ENCODE measurements at regions not wholly inside any gene's neighbourhood (a gene's known extent, or its start where the extent isn't known, plus 50 kb on each side); places are given as distances from the start of the nearest gene placed in this dataset.

- H3K9me3 ChIP-seq (ENCODE audit: control insufficient read depth, insufficient read depth, low read length): no peaks in the 10 kb centered on the region
- peaks cover 51% of the 10 kb centered on the region for H3K4me1 ChIP-seq (ENCODE audit: control insufficient read depth, low read length)
- no peaks in the 10 kb centered on the region for H3K27me3 ChIP-seq (ENCODE audit: control insufficient read depth, low read length)
- H4K20me1 ChIP-seq (ENCODE audit: control insufficient read depth, insufficient read depth, low read depth, low read length): peaks cover 28% of the 10 kb centered on the region
- H3K36me3 ChIP-seq (ENCODE audit: control insufficient read depth, low read length): peaks cover 4% of the 10 kb centered on the region; the same call in 1 of the 2 replicates
- H3K27ac ChIP-seq (ENCODE audit: low read depth, low read length): peak overlapping the region; percentile 57
- H3K4me3 ChIP-seq (ENCODE audit: low read length): peak overlapping the region; percentile 95
- peaks cover 53% of the 10 kb centered on the region for H3K79me2 ChIP-seq (ENCODE audit: control insufficient read depth, low read length)
- TF ChIP-seq, protein P1, sequence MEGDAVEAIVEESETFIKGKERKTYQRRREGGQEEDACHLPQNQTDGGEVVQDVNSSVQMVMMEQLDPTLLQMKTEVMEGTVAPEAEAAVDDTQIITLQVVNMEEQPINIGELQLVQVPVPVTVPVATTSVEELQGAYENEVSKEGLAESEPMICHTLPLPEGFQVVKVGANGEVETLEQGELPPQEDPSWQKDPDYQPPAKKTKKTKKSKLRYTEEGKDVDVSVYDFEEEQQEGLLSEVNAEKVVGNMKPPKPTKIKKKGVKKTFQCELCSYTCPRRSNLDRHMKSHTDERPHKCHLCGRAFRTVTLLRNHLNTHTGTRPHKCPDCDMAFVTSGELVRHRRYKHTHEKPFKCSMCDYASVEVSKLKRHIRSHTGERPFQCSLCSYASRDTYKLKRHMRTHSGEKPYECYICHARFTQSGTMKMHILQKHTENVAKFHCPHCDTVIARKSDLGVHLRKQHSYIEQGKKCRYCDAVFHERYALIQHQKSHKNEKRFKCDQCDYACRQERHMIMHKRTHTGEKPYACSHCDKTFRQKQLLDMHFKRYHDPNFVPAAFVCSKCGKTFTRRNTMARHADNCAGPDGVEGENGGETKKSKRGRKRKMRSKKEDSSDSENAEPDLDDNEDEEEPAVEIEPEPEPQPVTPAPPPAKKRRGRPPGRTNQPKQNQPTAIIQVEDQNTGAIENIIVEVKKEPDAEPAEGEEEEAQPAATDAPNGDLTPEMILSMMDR (IDR thresholded peaks at IDR 0.05; ENCODE audit: low read depth, low read length, poor library complexity, severe bottlenecking): no peak
- no peak for TF ChIP-seq EZH2phosphoT487 (IDR thresholded peaks at IDR 0.05; ENCODE audit: borderline replicate concordance, low read length)
- peak overlapping the region; percentile 94 for H3K4me2 ChIP-seq (ENCODE audit: low read length)
- H3F3A ChIP-seq (ENCODE audit: control insufficient read depth, insufficient read depth): no peaks in the 10 kb centered on the region
- H3K9me2 ChIP-seq (replicated peaks; ENCODE audit: control insufficient read depth, low read length): no peaks in the 10 kb centered on the region
Observed at GRCh38 chr2:134120406-134120732, 133.5 kb upstream of the MGAT5 start.

DNA sequence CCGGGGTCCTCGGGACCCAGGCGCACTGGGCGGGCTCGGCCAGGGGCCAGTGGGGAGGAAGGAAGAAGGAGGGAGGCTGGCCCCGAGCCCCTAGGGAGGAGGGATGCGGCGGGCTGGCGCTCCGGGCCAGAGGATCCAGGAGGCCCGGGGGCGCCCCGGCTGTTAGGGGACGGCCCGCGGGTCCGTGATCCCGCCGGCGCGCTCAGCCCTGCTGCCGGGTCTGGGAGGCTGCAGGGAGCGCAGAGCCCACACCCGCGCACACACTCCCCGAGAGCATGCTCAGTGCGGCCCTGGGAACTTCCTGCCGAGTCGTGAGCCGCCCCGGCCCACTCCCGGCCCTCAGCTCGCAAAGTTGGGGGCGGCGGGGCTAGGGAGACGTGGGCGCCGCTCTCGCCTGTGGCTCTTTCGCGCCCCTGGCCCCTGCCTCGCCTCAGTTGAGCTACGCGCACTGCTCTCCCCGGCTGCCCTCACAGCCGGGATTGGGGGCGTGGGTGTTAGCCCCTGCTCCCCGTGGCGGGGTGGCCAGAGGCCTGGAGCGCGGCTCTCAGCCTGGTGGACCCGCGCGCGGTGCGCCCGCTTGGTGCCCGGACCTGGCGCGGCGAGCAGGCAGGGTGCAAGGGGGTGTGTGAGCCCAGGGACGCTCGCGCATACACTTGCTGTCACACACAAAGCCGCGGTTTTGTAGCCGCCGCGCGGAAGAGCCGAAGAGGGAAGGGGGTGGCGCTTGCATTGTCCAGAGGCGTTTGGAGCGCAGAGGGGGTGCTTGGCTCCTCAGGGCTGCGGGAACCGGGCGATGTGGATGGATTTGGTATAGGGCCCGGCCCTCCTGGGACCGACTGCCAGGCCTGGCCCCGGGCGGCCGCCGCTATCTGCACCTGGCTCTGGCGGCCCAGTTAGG is 132.9 kb upstream of the MGAT5 start:
- TF ChIP-seq, protein P1 (IDR thresholded peaks at IDR 0.05; ENCODE audit: low read depth, low read length, poor library complexity, severe bottlenecking): no peak
- TF ChIP-seq EZH2phosphoT487 (IDR thresholded peaks at IDR 0.05; ENCODE audit: borderline replicate concordance, low read length): no peak

GRCh38 chr2:134122610-134123009 is 131.3 kb upstream of the MGAT5 start:
- Histone ChIP-seq H3K4me3 (ENCODE audit: low read length) (no peak overlapping the region), H3K9me2 (replicated peaks; ENCODE audit: control insufficient read depth, low read length) (no peaks in the 10 kb centered on the region), H3F3A (ENCODE audit: control insufficient read depth, insufficient read depth) (no peaks in the 10 kb centered on the region), H3K27me3 (ENCODE audit: control insufficient read depth, low read length) (no peaks in the 10 kb centered on the region), H3K36me3 (ENCODE audit: control insufficient read depth, low read length) (peaks cover 8% of the 10 kb centered on the region; the same call in 1 of the 2 replicates), H3K9me3 (ENCODE audit: control insufficient read depth, insufficient read depth, low read length) (no peaks in the 10 kb centered on the region), H3K4me2 (ENCODE audit: low read length) (peak overlapping the region; percentile 44; the same call in 1 of the 2 replicates), H4K20me1 (ENCODE audit: control insufficient read depth, insufficient read depth, low read depth, low read length) (peaks cover 30% of the 10 kb centered on the region), H3K27ac (ENCODE audit: low read depth, low read length) (no peak overlapping the region), H3K79me2 (ENCODE audit: control insufficient read depth, low read length) (peaks cover 75% of the 10 kb centered on the region), H3K4me1 (ENCODE audit: control insufficient read depth, low read length) (peaks cover 68% of the 10 kb centered on the region)
- TF ChIP-seq, protein P1 (IDR thresholded peaks at IDR 0.05; ENCODE audit: low read depth, low read length, poor library complexity, severe bottlenecking): no peak
- TF ChIP-seq EZH2phosphoT487 (IDR thresholded peaks at IDR 0.05; ENCODE audit: borderline replicate concordance, low read length): no peak

More for the DNA sequence above, 132.9 kb upstream of the MGAT5 start:
- H3K9me3 ChIP-seq (ENCODE audit: control insufficient read depth, insufficient read depth, low read length): no peaks in the 10 kb centered on the region
- H3K79me2 ChIP-seq (ENCODE audit: control insufficient read depth, low read length): peaks cover 59% of the 10 kb centered on the region
- no peaks in the 10 kb centered on the region for H3K27me3 ChIP-seq (ENCODE audit: control insufficient read depth, low read length)
- peak overlapping the region; percentile 94 for H3K4me2 ChIP-seq (ENCODE audit: low read length)
- peak overlapping the region; percentile 95 for H3K4me3 ChIP-seq (ENCODE audit: low read length)
- H3K27ac ChIP-seq (ENCODE audit: low read depth, low read length): peak overlapping the region; percentile 57
- H4K20me1 ChIP-seq (ENCODE audit: control insufficient read depth, insufficient read depth, low read depth, low read length): peaks cover 30% of the 10 kb centered on the region
- peaks cover 8% of the 10 kb centered on the region; the same call in 1 of the 2 replicates for H3K36me3 ChIP-seq (ENCODE audit: control insufficient read depth, low read length)
- peaks cover 54% of the 10 kb centered on the region for H3K4me1 ChIP-seq (ENCODE audit: control insufficient read depth, low read length)
- H3F3A ChIP-seq (ENCODE audit: control insufficient read depth, insufficient read depth): no peaks in the 10 kb centered on the region
- H3K9me2 ChIP-seq (replicated peaks; ENCODE audit: control insufficient read depth, low read length): no peaks in the 10 kb centered on the region

All from DOHH2 (cell line).